ENCODE measurements at regions not wholly inside any gene's neighbourhood (a gene's known extent, or its start where the extent isn't known, plus 50 kb on each side); places are given as distances from the start of the nearest gene placed in this dataset.

DNA sequence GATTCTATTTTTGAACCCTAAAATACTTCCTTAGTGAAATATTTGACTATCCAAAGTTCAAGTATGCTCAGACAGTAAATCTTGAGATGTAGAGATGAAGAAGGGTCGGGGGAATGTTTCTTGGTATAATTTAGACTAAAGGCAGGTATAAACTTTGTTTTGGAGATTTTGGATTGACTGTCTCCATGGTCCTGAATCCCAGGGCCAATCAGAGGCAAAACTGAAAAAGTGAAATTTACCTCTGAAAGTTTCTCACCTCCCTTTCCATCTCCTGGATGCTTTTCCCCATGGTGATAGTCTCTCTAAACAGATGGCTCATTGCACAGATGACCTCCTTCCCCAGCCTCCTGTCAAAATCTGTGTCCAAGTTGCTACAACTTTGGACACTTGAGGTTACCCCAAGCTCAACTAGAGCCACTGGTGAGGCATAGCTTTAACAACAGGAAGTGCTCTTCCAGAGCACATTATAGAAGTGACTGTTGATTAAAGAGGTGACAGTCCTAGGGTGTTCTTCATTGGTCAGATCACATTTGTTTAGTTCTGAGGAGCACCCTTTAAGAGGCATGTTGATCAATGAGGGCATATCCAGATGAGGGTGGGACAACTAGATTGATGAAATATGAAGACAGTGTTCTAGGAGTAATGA, 128.4 kb downstream of the AKAP11 start:
- no peak overlapping the region for H3K27ac Mint-ChIP-seq (ENCODE audit: low read depth, unreplicated experiment)
- no peaks in the 10 kb centered on the region for H3K36me3 Mint-ChIP-seq (ENCODE audit: insufficient read depth, unreplicated experiment)
- no peak overlapping the region for H3K4me3 Mint-ChIP-seq (ENCODE audit: unreplicated experiment)
- H3K9me3 Mint-ChIP-seq (ENCODE audit: unreplicated experiment): no peaks in the 10 kb centered on the region
- BruUV-seq (replicated peaks): no TSS peak
- peaks cover 6% of the 10 kb centered on the region for H3K4me1 Mint-ChIP-seq (ENCODE audit: insufficient read depth, unreplicated experiment)
- intact Hi-C loops (cut with micrococcal nuclease): no loop called here
- TF ChIP-seq CTCF (IDR thresholded peaks at IDR 0.05; ENCODE audit: unreplicated experiment): no peak
- H3K27me3 Mint-ChIP-seq (ENCODE audit: insufficient read depth, unreplicated experiment): no peaks in the 10 kb centered on the region
- no peak for DNase-seq (ENCODE audit: unreplicated experiment)
- ChIA-PET POLR2A (no interaction called here), CTCF (no interaction called here)

GRCh38 chr13:42401376-42401775, 129.4 kb downstream of the AKAP11 start:
- Mint-ChIP-seq H3K36me3 (ENCODE audit: insufficient read depth, unreplicated experiment) (no peaks in the 10 kb centered on the region), H3K4me1 (ENCODE audit: insufficient read depth, unreplicated experiment) (peaks cover 15% of the 10 kb centered on the region), H3K27me3 (ENCODE audit: insufficient read depth, unreplicated experiment) (no peaks in the 10 kb centered on the region), H3K9me3 (ENCODE audit: unreplicated experiment) (no peaks in the 10 kb centered on the region), H3K4me3 (ENCODE audit: unreplicated experiment) (no peak overlapping the region), H3K27ac (ENCODE audit: low read depth, unreplicated experiment) (no peak overlapping the region)
- peak; percentile 16 for DNase-seq (ENCODE audit: unreplicated experiment)
- POLR2A ChIA-PET: no interaction called here
- intact Hi-C loops (cut with micrococcal nuclease): no loop called here
- TF ChIP-seq CTCF (IDR thresholded peaks at IDR 0.05; ENCODE audit: unreplicated experiment): no peak
- CTCF ChIA-PET: no interaction called here
- no TSS peak for BruUV-seq (replicated peaks)

- ChIA-PET POLR2A (no interaction called here), CTCF (no interaction called here)
- BruUV-seq (replicated peaks): no TSS peak
- H3K4me3 Mint-ChIP-seq (ENCODE audit: unreplicated experiment): no peak overlapping the region
- peaks cover 9% of the 10 kb centered on the region for H3K4me1 Mint-ChIP-seq (ENCODE audit: insufficient read depth, unreplicated experiment)
- DNase-seq (ENCODE audit: unreplicated experiment): peak; percentile 66
- no peaks in the 10 kb centered on the region for H3K27me3 Mint-ChIP-seq (ENCODE audit: insufficient read depth, unreplicated experiment)
- TF ChIP-seq CTCF (IDR thresholded peaks at IDR 0.05; ENCODE audit: unreplicated experiment): no peak
- H3K36me3 Mint-ChIP-seq (ENCODE audit: insufficient read depth, unreplicated experiment): no peaks in the 10 kb centered on the region
- H3K27ac Mint-ChIP-seq (ENCODE audit: low read depth, unreplicated experiment): no peak overlapping the region
- intact Hi-C loops (cut with micrococcal nuclease): no loop called here
- H3K9me3 Mint-ChIP-seq (ENCODE audit: unreplicated experiment): no peaks in the 10 kb centered on the region
These were observed 133.9 kb downstream of the AKAP11 start for GRCh38 chr13:42405665-42406390.

GRCh38 chr13:42409075-42409474, 137.1 kb downstream of the AKAP11 start:
- intact Hi-C loops (cut with micrococcal nuclease): no loop called here
- no TSS peak for BruUV-seq (replicated peaks)
- CTCF ChIA-PET: no interaction called here
- no peak for TF ChIP-seq CTCF (IDR thresholded peaks at IDR 0.05; ENCODE audit: unreplicated experiment)
- Mint-ChIP-seq H3K4me3 (ENCODE audit: unreplicated experiment) (no peak overlapping the region), H3K27ac (ENCODE audit: low read depth, unreplicated experiment) (no peak overlapping the region), H3K4me1 (ENCODE audit: insufficient read depth, unreplicated experiment) (peaks cover 9% of the 10 kb centered on the region), H3K9me3 (ENCODE audit: unreplicated experiment) (no peaks in the 10 kb centered on the region), H3K36me3 (ENCODE audit: insufficient read depth, unreplicated experiment) (no peaks in the 10 kb centered on the region), H3K27me3 (ENCODE audit: insufficient read depth, unreplicated experiment) (no peaks in the 10 kb centered on the region)
- DNase-seq (ENCODE audit: unreplicated experiment): no peak
- POLR2A ChIA-PET: no interaction called here
